Activated CD4-positive, alpha-beta T cell treated with anti-CD3 and anti-CD28 coated beads for 36 hours (primary cell): ENCODE measurements at regions not wholly inside any gene's neighbourhood (a gene's known extent, or its start where the extent isn't known, plus 50 kb on each side); places are given as distances from the start of the nearest gene placed in this dataset.

Experiments used
- ATAC-seq: fragments of 200-7000 bp; cut with Tn5 transposase; one replicate; pipeline ENCODE4 v1.10.0; 2021; ENCODE audit warnings: mild to moderate bottlenecking, moderate library complexity
- CTCF ChIA-PET: fragments of 350-600 bp; sonication (Branson Sonifier 250); formaldehyde crosslinking; loops from one replicate; lab custom pipeline; 2021; ENCODE audit warnings: antibody characterized with exemption; lab: Charles Lee
- POLR2A ChIA-PET: fragments of 350-600 bp; sonication (Branson Sonifier 250); formaldehyde crosslinking; loops from one replicate; lab custom pipeline; 2021; ENCODE audit warnings: antibody characterized with exemption, inconsistent platforms; lab: Charles Lee
- DNase-seq: peaks from one replicate; pipeline ENCODE4 v3.0.0-alpha.2; 2020
- H3K27ac Mint-ChIP-seq: one replicate; pipeline ENCODE4 v1.8.0; 2021; ENCODE audit warnings: mixed read lengths
- H3K27me3 Mint-ChIP-seq: one replicate; pipeline ENCODE4 v1.8.0; 2021; ENCODE audit warnings: mixed read lengths
- H3K36me3 Mint-ChIP-seq: one replicate; pipeline ENCODE4 v1.8.0; 2021; ENCODE audit warnings: low read depth, mixed read lengths
- H3K4me1 Mint-ChIP-seq: one replicate; pipeline ENCODE4 v1.8.0; 2021; ENCODE audit warnings: mixed read lengths
- H3K4me3 Mint-ChIP-seq: one replicate; pipeline ENCODE4 v1.8.0; 2021; ENCODE audit warnings: mild to moderate bottlenecking, moderate library complexity, mixed read lengths
- H3K9me3 Mint-ChIP-seq: one replicate; pipeline ENCODE4 v1.8.0; 2021; ENCODE audit warnings: low read depth, mixed read lengths
- intact Hi-C, 2 experiments: fragments of 100-400 bp; cut with DNase I in 1 of 2; cut with micrococcal nuclease in 1 of 2; formaldehyde crosslinking; loops; one replicate each; pipeline versions ENCODE4 v1.14.2 to v1.15.1; 2022 to 2024; cut with DNase I, micrococcal nuclease

DNA sequence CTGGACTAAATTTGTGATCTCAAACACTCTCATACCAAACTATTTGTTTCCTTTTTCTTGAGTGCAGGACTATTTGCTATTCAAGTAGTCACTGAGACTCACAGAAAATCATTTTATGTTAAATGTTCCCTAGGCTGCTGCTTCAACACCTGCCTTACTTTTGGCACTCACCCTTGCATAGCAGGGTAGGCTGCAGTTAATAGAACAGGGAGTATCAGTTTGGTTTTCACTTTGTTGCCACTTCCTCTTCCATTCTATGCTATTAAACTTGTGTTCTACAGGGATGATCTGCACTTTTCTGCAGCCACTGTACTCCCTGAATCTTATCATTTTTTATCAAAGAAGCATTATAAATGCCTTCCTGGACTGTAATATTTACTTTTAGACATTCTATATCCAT is 148.7 kb upstream of the PRMT6 start:
- ChIA-PET CTCF (no interaction called here), POLR2A (no interaction called here)
- no peaks in the 10 kb centered on the region for H3K27me3 Mint-ChIP-seq
- H3K4me3 Mint-ChIP-seq: no peak overlapping the region
- no peaks in the 10 kb centered on the region for H3K36me3 Mint-ChIP-seq
- no peak overlapping the region for H3K27ac Mint-ChIP-seq
- DNase-seq (no peak), ATAC-seq (no peak)
- intact Hi-C loops: no loop called here
- no peaks in the 10 kb centered on the region for H3K4me1 Mint-ChIP-seq
- no peaks in the 10 kb centered on the region for H3K9me3 Mint-ChIP-seq

DNA sequence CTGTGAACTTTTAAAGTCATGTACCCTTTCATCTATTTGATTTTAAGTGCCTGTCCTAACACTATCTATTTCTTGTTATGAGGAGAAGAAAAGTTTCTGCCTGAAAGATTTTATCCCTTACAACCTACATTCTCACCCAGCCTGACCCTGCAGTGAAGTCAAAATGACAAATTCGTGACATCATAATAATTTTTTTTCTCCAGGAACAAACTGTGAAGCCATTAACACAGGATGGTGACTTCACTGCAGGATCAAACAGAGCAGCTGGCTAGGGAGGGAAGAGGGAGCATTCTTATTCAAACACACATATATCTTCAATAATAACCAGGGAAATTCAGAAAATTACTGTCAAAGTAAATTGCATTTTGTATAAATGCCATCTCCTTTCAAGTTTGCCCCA is 147.8 kb upstream of the PRMT6 start:
- no peak overlapping the region for H3K27ac Mint-ChIP-seq
- H3K9me3 Mint-ChIP-seq: no peaks in the 10 kb centered on the region
- no peaks in the 10 kb centered on the region for H3K36me3 Mint-ChIP-seq
- ATAC-seq (no peak), DNase-seq (no peak)
- POLR2A ChIA-PET: no interaction called here
- no peak overlapping the region for H3K4me3 Mint-ChIP-seq
- intact Hi-C loops: no loop called here
- no peaks in the 10 kb centered on the region for H3K27me3 Mint-ChIP-seq
- no peaks in the 10 kb centered on the region for H3K4me1 Mint-ChIP-seq
- CTCF ChIA-PET: no interaction called here

DNA sequence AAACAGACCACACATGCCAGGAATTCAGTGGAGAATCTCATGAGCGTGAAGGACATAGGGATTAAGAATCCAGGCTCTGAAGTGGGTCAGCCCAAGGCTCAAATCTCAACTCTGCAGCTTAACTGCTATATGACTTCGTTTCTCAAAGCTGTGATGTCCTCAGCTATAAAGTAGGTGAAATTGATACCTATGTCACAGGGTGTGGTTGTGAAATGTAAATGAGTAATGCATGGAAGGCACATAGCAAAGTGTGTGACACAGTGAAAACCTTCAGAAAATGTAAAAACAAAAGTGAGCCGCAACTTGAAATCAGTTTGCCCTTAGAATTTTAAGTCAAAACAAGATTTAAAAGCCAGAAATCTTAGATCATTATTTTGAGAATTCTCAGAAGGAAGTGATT is 145.7 kb upstream of the PRMT6 start:
- Mint-ChIP-seq H3K36me3 (no peaks in the 10 kb centered on the region), H3K27ac (no peak overlapping the region), H3K27me3 (no peaks in the 10 kb centered on the region), H3K4me1 (no peaks in the 10 kb centered on the region), H3K4me3 (no peak overlapping the region), H3K9me3 (no peaks in the 10 kb centered on the region)
- ChIA-PET CTCF (no interaction called here), POLR2A (no interaction called here)
- ATAC-seq (no peak), DNase-seq (no peak)
- intact Hi-C loops: no loop called here

- Mint-ChIP-seq H3K27ac (no peak overlapping the region), H3K4me3 (no peak overlapping the region), H3K36me3 (no peaks in the 10 kb centered on the region), H3K27me3 (no peaks in the 10 kb centered on the region), H3K4me1 (no peaks in the 10 kb centered on the region), H3K9me3 (no peaks in the 10 kb centered on the region)
- ChIA-PET POLR2A (no interaction called here), CTCF (no interaction called here)
- intact Hi-C loops: no loop called here
- no peak for ATAC-seq
- DNase-seq: no peak
These were observed 144.3 kb upstream of the PRMT6 start for GRCh38 chr1:106912131-106912530.

- ChIA-PET POLR2A (no interaction called here), CTCF (no interaction called here)
- intact Hi-C loops: no loop called here
- no peaks in the 10 kb centered on the region for H3K36me3 Mint-ChIP-seq
- H3K4me3 Mint-ChIP-seq: no peak overlapping the region
- DNase-seq: no peak
- no peaks in the 10 kb centered on the region for H3K9me3 Mint-ChIP-seq
- no peak overlapping the region for H3K27ac Mint-ChIP-seq
- no peaks in the 10 kb centered on the region for H3K27me3 Mint-ChIP-seq
- no peak for ATAC-seq
- H3K4me1 Mint-ChIP-seq: no peaks in the 10 kb centered on the region
These were observed 135.3 kb upstream of the PRMT6 start for GRCh38 chr1:106921186-106921585.

DNA sequence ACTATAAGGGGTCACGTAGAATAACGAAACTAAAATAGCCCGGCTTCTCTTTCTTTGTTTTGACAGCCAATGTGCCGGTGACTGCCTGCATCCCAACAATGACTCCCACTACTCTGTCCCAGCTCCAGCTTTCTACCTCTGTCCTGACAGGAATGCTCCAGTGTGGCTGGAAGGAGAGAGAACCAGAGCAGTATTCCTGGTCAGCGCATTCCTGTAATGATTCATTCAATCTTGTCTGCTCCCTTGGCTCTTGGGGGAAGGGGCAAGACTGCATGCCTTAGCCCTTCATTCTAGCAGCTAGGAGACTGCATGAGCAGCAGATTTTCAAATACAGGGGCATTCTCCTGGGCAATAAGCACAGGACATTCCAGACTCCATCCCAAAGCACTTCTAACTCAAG is 132.1 kb upstream of the PRMT6 start:
- Mint-ChIP-seq H3K27me3 (no peaks in the 10 kb centered on the region), H3K27ac (no peak overlapping the region), H3K36me3 (no peaks in the 10 kb centered on the region), H3K9me3 (peaks cover under 1% of the 10 kb centered on the region), H3K4me1 (no peaks in the 10 kb centered on the region), H3K4me3 (no peak overlapping the region)
- intact Hi-C loops: no loop called here
- DNase-seq: no peak
- ChIA-PET CTCF (no interaction called here), POLR2A (no interaction called here)
- ATAC-seq: no peak

DNA sequence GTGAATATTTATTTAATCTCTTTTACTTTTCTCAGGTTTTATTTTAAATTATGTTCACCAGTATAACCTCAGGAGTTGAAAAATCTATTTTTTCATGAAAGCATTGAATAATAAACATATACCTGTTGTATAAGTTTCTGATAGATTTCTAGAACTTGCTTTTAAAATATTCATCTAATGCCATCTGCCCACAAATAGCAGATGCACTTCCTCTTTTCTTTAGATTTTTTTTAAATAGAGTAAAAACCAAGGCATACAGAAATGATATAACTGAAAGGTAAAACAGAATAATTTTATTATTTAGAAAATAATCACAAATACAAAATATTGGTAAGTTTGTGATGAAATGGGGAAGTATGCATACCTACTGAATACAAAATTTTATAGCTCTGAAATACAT is 130.7 kb upstream of the PRMT6 start:
- no peak for DNase-seq
- H3K27ac Mint-ChIP-seq: no peak overlapping the region
- peaks cover 4% of the 10 kb centered on the region for H3K9me3 Mint-ChIP-seq
- intact Hi-C loops: no loop called here
- POLR2A ChIA-PET: no interaction called here
- H3K4me1 Mint-ChIP-seq: no peaks in the 10 kb centered on the region
- no peaks in the 10 kb centered on the region for H3K27me3 Mint-ChIP-seq
- H3K4me3 Mint-ChIP-seq: no peak overlapping the region
- no peaks in the 10 kb centered on the region for H3K36me3 Mint-ChIP-seq
- no peak for ATAC-seq
- CTCF ChIA-PET: no interaction called here

GRCh38 chr1:106926803-106927582 is 129.5 kb upstream of the PRMT6 start:
- DNase-seq: no peak
- Mint-ChIP-seq H3K27me3 (no peaks in the 10 kb centered on the region), H3K36me3 (no peaks in the 10 kb centered on the region), H3K9me3 (peaks cover 4% of the 10 kb centered on the region), H3K27ac (no peak overlapping the region), H3K4me3 (no peak overlapping the region), H3K4me1 (no peaks in the 10 kb centered on the region)
- ATAC-seq: no peak
- POLR2A ChIA-PET: no interaction called here
- intact Hi-C loops: no loop called here
- CTCF ChIA-PET: interaction anchor here (0.7 kb wide), 1 partner anchor 380 kb away, joined by 3 read pairs; no protein-coding TSS in a partner anchor

DNA sequence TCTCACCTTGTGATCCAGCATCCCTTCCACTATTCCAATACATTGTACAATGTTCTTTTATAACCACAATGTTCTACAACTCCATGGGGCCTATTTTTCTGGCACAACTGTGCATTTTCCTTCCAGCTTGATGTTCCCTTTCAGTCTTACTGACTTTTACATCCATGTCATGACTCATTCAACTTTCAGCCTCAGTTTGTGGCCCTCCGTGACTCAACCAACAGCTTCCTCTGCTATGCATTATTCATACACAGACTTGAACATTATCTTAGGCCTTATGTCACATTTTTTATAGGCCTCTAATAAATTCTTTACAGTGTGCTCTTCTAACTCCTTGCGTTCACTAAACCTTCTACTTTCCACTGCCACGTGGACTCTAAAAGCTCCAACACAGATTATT is 119.4 kb upstream of the PRMT6 start:
- H3K36me3 Mint-ChIP-seq: no peaks in the 10 kb centered on the region

DNA sequence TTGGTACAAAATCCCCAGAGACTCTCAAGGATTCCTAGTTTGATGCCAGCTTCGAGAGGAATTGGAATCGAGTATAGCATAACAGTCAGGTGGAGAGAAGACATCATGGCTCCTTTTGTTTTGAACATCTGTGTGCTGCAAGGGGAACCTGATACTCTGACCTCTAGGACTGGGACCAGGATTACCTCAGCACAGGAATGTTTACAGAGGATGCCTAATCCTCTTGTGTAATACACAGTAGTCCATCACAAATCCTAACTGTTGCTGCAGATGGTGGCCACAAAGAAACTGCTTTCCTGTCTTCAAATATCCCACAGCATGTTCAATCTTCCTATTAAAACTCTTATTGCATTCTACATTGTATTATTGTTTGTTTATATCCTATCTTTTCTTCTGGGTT is 111.8 kb upstream of the PRMT6 start:
- ChIA-PET CTCF (no interaction called here), POLR2A (no interaction called here)
- Mint-ChIP-seq H3K27ac (no peak overlapping the region), H3K36me3 (no peaks in the 10 kb centered on the region), H3K27me3 (no peaks in the 10 kb centered on the region), H3K4me3 (no peak overlapping the region), H3K9me3 (no peaks in the 10 kb centered on the region), H3K4me1 (no peaks in the 10 kb centered on the region)
- ATAC-seq (no peak), DNase-seq (no peak)
- intact Hi-C loops: no loop called here

More for the DNA sequence above, 119.4 kb upstream of the PRMT6 start:
- Mint-ChIP-seq H3K4me3 (no peak overlapping the region), H3K27me3 (no peaks in the 10 kb centered on the region), H3K4me1 (no peaks in the 10 kb centered on the region), H3K9me3 (peaks cover 3% of the 10 kb centered on the region), H3K27ac (no peak overlapping the region)
- DNase-seq: peak; percentile 7
- ATAC-seq: peak; percentile 44
- CTCF ChIA-PET: interaction anchor here (0.6 kb wide), 1 partner anchor 206 kb away, joined by 4 read pairs; no protein-coding TSS in a partner anchor
- intact Hi-C loops: no loop called here
- POLR2A ChIA-PET: no interaction called here

- Mint-ChIP-seq H3K4me1 (no peaks in the 10 kb centered on the region), H3K27me3 (peaks cover 7% of the 10 kb centered on the region), H3K9me3 (no peaks in the 10 kb centered on the region), H3K36me3 (no peaks in the 10 kb centered on the region), H3K27ac (no peak overlapping the region), H3K4me3 (no peak overlapping the region)
- no peak for DNase-seq
- intact Hi-C loops: no loop called here
- ChIA-PET CTCF (interaction anchor here (0.5 kb wide), 1 partner anchor 409 kb away, joined by 3 read pairs; no protein-coding TSS in a partner anchor), POLR2A (no interaction called here)
- ATAC-seq: no peak
These were observed 103.7 kb upstream of the PRMT6 start for GRCh38 chr1:106952776-106953175.

- CTCF ChIA-PET: interaction anchor here (0.6 kb wide), 1 partner anchor 317 kb away, joined by 3 read pairs; no protein-coding TSS in a partner anchor
- POLR2A ChIA-PET: no interaction called here
- DNase-seq (no peak), ATAC-seq (no peak)
- Mint-ChIP-seq H3K4me1 (no peaks in the 10 kb centered on the region), H3K27ac (no peak overlapping the region), H3K36me3 (no peaks in the 10 kb centered on the region), H3K4me3 (no peak overlapping the region), H3K27me3 (peaks cover 9% of the 10 kb centered on the region), H3K9me3 (no peaks in the 10 kb centered on the region)
- intact Hi-C loops: no loop called here
These were observed 101.7 kb upstream of the PRMT6 start for GRCh38 chr1:106954661-106955229.
